ENCODE measurements at regions not wholly inside any gene's neighbourhood (a gene's known extent, or its start where the extent isn't known, plus 50 kb on each side); places are given as distances from the start of the nearest gene placed in this dataset.

DNA sequence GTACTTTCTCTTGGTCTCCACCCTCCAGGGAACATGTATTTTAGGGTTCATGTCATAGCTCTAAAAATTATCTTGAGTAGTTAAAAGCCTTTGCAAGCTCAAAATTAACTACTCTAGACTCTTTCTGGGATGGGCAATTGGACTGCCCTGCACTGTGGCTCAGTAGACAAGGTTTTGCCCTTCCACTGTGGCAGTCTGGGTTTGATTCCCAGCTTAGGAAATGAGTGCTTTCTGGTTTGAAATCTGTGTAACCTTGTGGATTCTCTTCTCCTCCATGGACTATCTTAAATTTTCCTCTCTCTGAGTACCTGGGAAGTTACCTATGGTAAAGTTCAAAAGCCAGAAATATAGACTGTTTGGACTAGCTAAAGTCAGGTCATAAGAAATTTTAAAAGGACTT, 94.6 kb upstream of the UST start:
- H3K27me3 ChIP-seq (ENCODE audit: control insufficient read depth, insufficient read depth, low read length): no peaks in the 10 kb centered on the region
- H3K4me1 ChIP-seq (ENCODE audit: control insufficient read depth, insufficient read depth, low read length): peaks cover 2% of the 10 kb centered on the region
- no peaks in the 10 kb centered on the region for H3K36me3 ChIP-seq (ENCODE audit: control insufficient read depth, insufficient read depth, low read length)
- DNase-seq: no peak
- peaks cover 13% of the 10 kb centered on the region for H3K9me3 ChIP-seq (replicated peaks; ENCODE audit: control insufficient read depth, low read depth, low read length)
- no peak overlapping the region for H3K4me3 ChIP-seq (ENCODE audit: low read length)
- no peak overlapping the region for H3K27ac ChIP-seq (ENCODE audit: low read length)

DNA sequence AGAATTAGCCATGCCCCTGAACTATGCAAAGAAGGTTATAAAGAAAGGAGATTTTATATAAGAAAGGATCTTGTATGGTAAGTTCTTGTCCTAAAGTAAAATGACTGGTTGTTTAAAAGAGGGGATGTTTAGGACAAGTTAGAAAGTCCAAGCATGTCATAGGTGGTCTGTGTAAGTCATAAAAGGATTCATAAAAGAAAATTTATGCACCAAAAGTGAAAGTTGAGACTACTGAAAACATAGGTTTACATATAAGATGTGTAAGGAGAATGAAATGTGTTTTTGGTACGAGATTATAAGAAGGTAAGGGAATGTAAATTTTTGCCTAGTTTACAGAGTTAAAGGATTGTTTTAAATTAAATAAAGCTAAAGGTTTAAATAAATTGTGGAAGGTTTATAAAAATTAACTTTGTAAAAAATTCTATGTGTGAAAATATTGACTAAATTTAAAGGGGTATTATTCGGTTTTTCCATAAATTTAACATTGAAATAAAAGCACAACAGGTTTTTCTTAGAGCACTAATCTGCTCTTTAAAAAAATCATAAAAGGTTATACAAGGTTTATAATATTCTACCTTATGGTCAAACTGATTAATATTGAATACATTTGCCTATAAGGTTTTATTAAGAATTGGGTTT, 93.6 kb upstream of the UST start:
- DNase-seq: no peak
- no CpG with 5 or more reads among the region's 2 CpGs for WGBS (ENCODE audit: insufficient coverage)
- no peaks in the 10 kb centered on the region for H3K27me3 ChIP-seq (ENCODE audit: control insufficient read depth, insufficient read depth, low read length)

DNA sequence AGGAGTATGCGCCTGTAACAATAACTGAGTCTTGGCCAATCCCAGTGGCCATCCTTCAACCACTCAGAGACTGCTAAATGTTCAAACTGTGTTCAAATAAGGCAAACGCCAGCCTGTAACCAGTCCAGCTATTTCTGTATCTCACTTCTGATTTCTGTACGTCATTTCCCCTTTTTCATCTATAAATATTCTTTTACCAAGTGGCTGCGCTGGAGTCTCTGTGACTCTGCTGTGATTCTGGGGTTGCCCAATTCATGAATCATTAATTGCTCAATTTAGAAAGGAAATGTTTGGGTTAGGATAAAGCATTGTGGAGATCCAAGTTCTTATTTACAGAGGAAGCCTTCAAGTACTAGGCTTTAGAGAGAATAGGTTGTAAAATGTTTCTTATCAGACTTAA, 89.8 kb upstream of the UST start:
- WGBS (ENCODE audit: insufficient coverage): 91% methylated on average over 1 of the region's 4 CpGs
- no peak overlapping the region for H3K27ac ChIP-seq (ENCODE audit: low read length)
- H3K9me3 ChIP-seq (replicated peaks; ENCODE audit: control insufficient read depth, low read depth, low read length): peaks cover 11% of the 10 kb centered on the region
- DNase-seq: peak; percentile 39
- H3K4me1 ChIP-seq (ENCODE audit: control insufficient read depth, insufficient read depth, low read length): no peaks in the 10 kb centered on the region
- no peak overlapping the region for H3K4me3 ChIP-seq (ENCODE audit: low read length)
- H3K27me3 ChIP-seq (ENCODE audit: control insufficient read depth, insufficient read depth, low read length): no peaks in the 10 kb centered on the region
- H3K36me3 ChIP-seq (ENCODE audit: control insufficient read depth, insufficient read depth, low read length): no peaks in the 10 kb centered on the region

More for the DNA sequence above, 93.6 kb upstream of the UST start:
- H3K36me3 ChIP-seq (ENCODE audit: control insufficient read depth, insufficient read depth, low read length): no peaks in the 10 kb centered on the region
- peaks cover 13% of the 10 kb centered on the region for H3K9me3 ChIP-seq (replicated peaks; ENCODE audit: control insufficient read depth, low read depth, low read length)
- H3K27ac ChIP-seq (ENCODE audit: low read length): no peak overlapping the region
- H3K4me1 ChIP-seq (ENCODE audit: control insufficient read depth, insufficient read depth, low read length): peaks cover 2% of the 10 kb centered on the region
- no peak overlapping the region for H3K4me3 ChIP-seq (ENCODE audit: low read length)

DNA sequence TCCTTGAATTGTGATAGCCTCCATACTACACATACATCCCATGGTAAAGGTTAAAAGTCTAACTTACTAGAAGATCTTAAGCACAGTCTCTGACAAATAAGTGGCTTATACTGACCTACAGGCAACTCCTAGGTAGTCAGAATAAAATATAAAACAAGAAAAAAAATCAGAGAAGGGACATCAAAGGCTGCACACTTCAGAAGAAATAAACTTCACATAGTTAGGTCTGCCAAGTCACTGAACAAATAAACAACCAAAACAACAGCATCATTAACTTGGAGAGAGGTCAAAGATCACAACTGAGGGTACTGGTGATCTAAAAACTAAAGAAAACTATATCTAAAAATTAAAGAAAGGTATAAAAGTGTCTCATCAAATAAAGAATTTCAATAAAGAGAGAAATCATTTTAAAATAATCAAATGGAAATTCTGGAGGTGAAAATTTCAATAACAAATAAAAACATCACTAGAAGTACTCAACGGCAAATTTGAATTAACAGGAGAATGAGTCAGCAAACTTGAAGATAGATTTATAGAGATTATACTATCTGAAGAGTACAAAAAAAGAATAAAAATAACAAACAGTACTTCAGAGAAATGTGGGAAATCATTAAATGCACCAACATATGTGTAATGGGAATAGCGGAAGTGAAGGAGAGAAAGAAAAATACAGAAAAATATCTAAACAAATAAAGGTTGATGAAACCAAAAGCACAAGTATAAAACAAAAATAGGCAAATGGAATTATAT, 88.0 kb upstream of the UST start:
- Histone ChIP-seq H3K4me1 (ENCODE audit: control insufficient read depth, insufficient read depth, low read length) (no peaks in the 10 kb centered on the region), H3K36me3 (ENCODE audit: control insufficient read depth, insufficient read depth, low read length) (no peaks in the 10 kb centered on the region), H3K9me3 (replicated peaks; ENCODE audit: control insufficient read depth, low read depth, low read length) (peaks cover 2% of the 10 kb centered on the region), H3K4me3 (ENCODE audit: low read length) (no peak overlapping the region), H3K27ac (ENCODE audit: low read length) (no peak overlapping the region), H3K27me3 (ENCODE audit: control insufficient read depth, insufficient read depth, low read length) (no peaks in the 10 kb centered on the region)
- DNase-seq: no peak
- WGBS (ENCODE audit: insufficient coverage): no CpG with 5 or more reads among the region's 2 CpGs

DNA sequence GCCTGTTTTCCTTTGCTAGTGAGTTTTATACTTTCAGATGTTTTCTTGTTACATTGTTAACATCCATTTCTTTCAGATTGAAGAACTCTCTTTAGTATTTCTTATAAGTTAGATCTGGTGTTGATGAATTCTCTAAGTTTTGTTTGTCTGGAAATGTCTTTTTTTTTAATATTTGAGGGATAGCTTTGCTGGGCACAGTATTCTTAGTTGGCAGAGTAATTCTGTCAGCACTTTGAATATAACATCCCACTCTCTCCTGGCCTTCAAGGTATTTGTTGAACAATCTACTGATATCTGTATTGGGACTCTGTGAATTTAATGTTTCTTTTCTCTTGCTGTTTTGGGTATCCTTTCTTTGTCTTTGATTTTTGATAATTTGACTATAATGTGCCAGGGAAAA, 79.4 kb upstream of the UST start:
- no peak overlapping the region for H3K4me3 ChIP-seq (ENCODE audit: low read length)
- no peaks in the 10 kb centered on the region for H3K4me1 ChIP-seq (ENCODE audit: control insufficient read depth, insufficient read depth, low read length)
- H3K9me3 ChIP-seq (replicated peaks; ENCODE audit: control insufficient read depth, low read depth, low read length): peaks cover 22% of the 10 kb centered on the region
- DNase-seq: no peak
- no peaks in the 10 kb centered on the region for H3K36me3 ChIP-seq (ENCODE audit: control insufficient read depth, insufficient read depth, low read length)
- no peak overlapping the region for H3K27ac ChIP-seq (ENCODE audit: low read length)
- H3K27me3 ChIP-seq (ENCODE audit: control insufficient read depth, insufficient read depth, low read length): no peaks in the 10 kb centered on the region

DNA sequence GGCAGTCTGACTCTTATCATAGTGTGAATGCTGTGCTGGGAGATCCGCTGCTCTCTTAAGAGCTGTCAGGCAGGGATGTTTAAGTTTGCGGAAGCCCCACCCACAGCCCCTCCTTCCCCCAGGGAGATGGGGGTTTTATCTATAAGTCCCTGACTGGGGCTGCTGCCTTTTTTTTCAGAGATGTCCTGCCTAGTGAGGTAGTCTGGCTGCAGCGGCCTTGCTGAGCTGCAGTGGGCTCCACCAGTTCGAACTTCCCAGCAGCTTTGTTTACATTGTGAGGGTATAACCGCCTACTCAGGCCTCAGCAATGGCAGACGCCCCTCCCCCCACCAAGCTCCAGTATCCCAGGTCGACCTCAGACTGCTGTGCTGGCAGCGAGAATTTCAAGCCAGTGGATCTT, 75.7 kb upstream of the UST start:
- DNase-seq: no peak
- 74% methylated on average over 5 of the region's 8 CpGs for WGBS (ENCODE audit: insufficient coverage)
- H3K4me1 ChIP-seq (ENCODE audit: control insufficient read depth, insufficient read depth, low read length): no peaks in the 10 kb centered on the region
- H3K4me3 ChIP-seq (ENCODE audit: low read length): no peak overlapping the region
- H3K36me3 ChIP-seq (ENCODE audit: control insufficient read depth, insufficient read depth, low read length): no peaks in the 10 kb centered on the region
- H3K9me3 ChIP-seq (replicated peaks; ENCODE audit: control insufficient read depth, low read depth, low read length): peaks cover 32% of the 10 kb centered on the region
- H3K27me3 ChIP-seq (ENCODE audit: control insufficient read depth, insufficient read depth, low read length): no peaks in the 10 kb centered on the region
- no peak overlapping the region for H3K27ac ChIP-seq (ENCODE audit: low read length)

DNA sequence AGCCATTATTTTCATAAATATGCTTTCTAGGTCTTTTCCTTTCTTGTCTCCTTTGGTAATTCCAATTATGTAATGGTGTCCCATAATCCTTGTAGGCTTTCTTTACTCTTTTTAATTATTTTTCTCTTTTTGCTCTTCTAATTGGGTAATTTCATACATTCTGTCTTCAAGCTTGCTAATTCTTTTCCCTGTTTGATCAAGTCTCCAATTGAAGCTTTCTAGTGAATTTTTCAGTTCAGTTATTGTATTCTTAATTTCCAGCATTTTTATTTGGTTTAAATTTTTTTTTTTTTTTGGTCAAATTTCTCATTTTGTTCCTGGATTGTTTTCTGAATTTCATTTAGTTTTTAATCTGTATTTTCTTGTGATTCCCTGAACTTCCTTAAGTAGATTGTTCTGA, 74.9 kb upstream of the UST start:
- Histone ChIP-seq H3K27me3 (ENCODE audit: control insufficient read depth, insufficient read depth, low read length) (no peaks in the 10 kb centered on the region), H3K27ac (ENCODE audit: low read length) (no peak overlapping the region), H3K36me3 (ENCODE audit: control insufficient read depth, insufficient read depth, low read length) (no peaks in the 10 kb centered on the region), H3K4me1 (ENCODE audit: control insufficient read depth, insufficient read depth, low read length) (no peaks in the 10 kb centered on the region), H3K4me3 (ENCODE audit: low read length) (no peak overlapping the region), H3K9me3 (replicated peaks; ENCODE audit: control insufficient read depth, low read depth, low read length) (peaks cover 25% of the 10 kb centered on the region)
- no peak for DNase-seq

DNA sequence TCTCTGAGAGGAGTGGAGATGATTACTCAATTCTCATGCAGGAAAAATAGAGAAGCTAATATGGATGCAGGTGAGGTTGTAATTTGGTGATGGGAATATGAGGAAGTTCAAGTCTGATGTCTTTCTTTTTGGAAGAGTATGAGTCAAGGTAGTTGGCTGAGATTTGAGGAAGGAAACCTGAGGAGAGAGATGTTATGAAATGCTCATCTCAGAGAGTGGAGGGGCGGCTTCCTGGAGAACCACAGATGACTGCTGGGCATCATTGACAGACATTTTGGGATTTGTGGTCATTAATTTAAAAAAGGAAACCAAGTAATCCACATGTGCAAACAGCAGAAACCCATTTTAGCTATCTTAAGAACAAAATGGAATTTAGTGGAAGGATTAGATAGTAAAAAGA, 72.5 kb upstream of the UST start:
- Histone ChIP-seq H3K27me3 (ENCODE audit: control insufficient read depth, insufficient read depth, low read length) (no peaks in the 10 kb centered on the region), H3K4me1 (ENCODE audit: control insufficient read depth, insufficient read depth, low read length) (no peaks in the 10 kb centered on the region)

DNA sequence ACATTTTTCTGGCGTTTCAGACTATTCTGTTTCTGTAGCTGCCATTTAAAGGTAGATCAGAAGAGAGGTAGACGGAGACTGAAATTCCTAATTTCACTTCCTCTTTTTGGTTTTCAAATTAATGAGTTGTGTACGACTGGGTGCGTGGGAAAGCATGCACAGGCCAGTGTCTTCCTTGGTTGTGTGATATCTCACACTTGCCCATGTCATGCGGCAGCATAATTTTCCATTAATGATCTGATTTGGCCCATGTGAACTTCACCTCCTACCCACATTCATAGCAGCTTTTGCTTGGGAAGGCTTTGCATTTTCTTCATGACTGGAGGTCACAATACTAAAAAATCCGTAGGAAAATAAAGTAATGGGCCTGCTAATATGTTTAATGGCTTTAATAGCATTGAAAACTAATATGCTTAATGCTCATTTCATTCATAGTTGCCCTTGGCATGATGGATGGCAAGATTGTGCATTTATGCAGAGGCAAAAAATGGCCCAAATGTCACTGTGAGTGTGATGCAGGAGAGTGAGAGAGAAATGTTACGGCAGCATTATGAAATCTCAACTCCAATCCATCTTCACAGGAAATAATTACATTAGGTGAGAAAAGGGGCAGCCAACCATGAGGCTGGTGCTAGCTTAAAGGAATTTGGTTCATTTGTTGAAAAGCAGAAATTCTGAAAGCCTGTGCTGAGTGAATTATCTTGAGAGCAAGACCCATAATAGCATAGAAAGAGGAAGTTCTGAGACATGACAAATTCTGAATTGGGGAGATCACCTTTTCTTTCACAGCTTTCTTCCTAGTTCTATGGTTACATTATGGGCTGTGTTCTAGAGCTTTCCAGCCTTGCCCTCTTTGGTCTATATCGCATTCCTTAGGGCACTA, 69.0 kb upstream of the UST start:
- Histone ChIP-seq H3K4me1 (ENCODE audit: control insufficient read depth, insufficient read depth, low read length) (no peaks in the 10 kb centered on the region), H3K9me3 (replicated peaks; ENCODE audit: control insufficient read depth, low read depth, low read length) (peaks cover 6% of the 10 kb centered on the region), H3K36me3 (ENCODE audit: control insufficient read depth, insufficient read depth, low read length) (no peaks in the 10 kb centered on the region), H3K27ac (ENCODE audit: low read length) (no peak overlapping the region), H3K4me3 (ENCODE audit: low read length) (no peak overlapping the region), H3K27me3 (ENCODE audit: control insufficient read depth, insufficient read depth, low read length) (no peaks in the 10 kb centered on the region)
- WGBS (ENCODE audit: insufficient coverage): 100% methylated on average over 1 of the region's 8 CpGs
- peak; percentile 34 for DNase-seq

More for the DNA sequence above, 72.5 kb upstream of the UST start:
- WGBS (ENCODE audit: insufficient coverage): no CpG with 5 or more reads among the region's 1 CpG
- H3K4me3 ChIP-seq (ENCODE audit: low read length): no peak overlapping the region
- DNase-seq: no peak
- H3K27ac ChIP-seq (ENCODE audit: low read length): no peak overlapping the region
- peaks cover 24% of the 10 kb centered on the region for H3K9me3 ChIP-seq (replicated peaks; ENCODE audit: control insufficient read depth, low read depth, low read length)
- no peaks in the 10 kb centered on the region for H3K36me3 ChIP-seq (ENCODE audit: control insufficient read depth, insufficient read depth, low read length)

DNA sequence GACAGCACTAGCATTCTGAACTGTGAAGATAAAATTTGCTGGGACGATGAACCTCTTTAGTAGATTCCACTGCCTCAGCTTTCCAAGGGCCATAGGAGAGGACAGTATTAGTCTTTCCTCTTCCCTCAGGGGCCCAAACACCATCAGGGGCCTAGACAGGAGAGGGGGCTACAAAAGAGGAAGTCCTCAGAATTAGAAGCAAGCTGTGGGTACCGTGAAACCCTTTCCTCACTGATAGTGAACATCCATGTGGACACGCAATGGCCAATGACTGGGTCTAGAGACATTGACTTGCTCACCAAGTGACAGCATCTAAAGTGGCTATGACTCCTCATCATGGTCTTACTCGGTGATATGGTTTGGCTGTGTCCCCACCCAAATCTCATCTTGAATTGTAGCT, 68.1 kb upstream of the UST start:
- H3K4me1 ChIP-seq (ENCODE audit: control insufficient read depth, insufficient read depth, low read length): no peaks in the 10 kb centered on the region

More for the DNA sequence above, 68.1 kb upstream of the UST start:
- no peak for DNase-seq
- Histone ChIP-seq H3K36me3 (ENCODE audit: control insufficient read depth, insufficient read depth, low read length) (no peaks in the 10 kb centered on the region), H3K9me3 (replicated peaks; ENCODE audit: control insufficient read depth, low read depth, low read length) (peaks cover 2% of the 10 kb centered on the region), H3K4me3 (ENCODE audit: low read length) (no peak overlapping the region), H3K27ac (ENCODE audit: low read length) (no peak overlapping the region), H3K27me3 (ENCODE audit: control insufficient read depth, insufficient read depth, low read length) (no peaks in the 10 kb centered on the region)
- WGBS (ENCODE audit: insufficient coverage): 100% methylated on average over 1 of the region's 4 CpGs
